ENCODE measurements at regions not wholly inside any gene's neighbourhood (a gene's known extent, or its start where the extent isn't known, plus 50 kb on each side); places are given as distances from the start of the nearest gene placed in this dataset.

DNA sequence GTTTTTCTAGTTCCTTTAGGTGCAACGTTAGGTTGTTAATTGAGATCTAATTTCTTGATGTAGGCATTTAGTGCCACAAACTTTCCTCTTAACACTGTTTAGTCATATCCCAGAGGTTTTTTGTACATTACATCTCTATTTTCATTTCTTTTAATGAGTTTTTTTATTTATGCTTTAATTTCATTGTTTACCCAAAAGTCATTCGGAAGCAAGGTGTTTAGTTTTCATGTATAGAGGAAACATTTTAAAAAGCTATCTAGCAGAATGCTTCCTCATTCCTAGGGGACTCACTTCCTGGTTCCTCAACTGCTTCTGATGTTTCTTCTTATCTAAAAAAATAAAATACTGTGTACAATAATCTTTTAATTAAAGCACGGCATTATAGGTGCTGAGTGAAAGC is 307.2 kb upstream of the CAMK1G start:
- Histone ChIP-seq H2AFZ (ENCODE audit: low read depth, low read length) (no peak overlapping the region), H3K4me2 (ENCODE audit: insufficient read depth, low read length) (no peak overlapping the region), H3K4me1 (ENCODE audit: insufficient read depth, low read length) (no peaks in the 10 kb centered on the region), H3K9me3 (ENCODE audit: insufficient read depth, low read length, severe bottlenecking) (no peaks in the 10 kb centered on the region), H3K27me3 (ENCODE audit: insufficient read depth, low read length, poor library complexity) (no peaks in the 10 kb centered on the region), H3K27ac (ENCODE audit: low read length) (no peak overlapping the region), H3K9ac (ENCODE audit: low read depth, low read length) (no peak overlapping the region), H4K20me1 (ENCODE audit: insufficient read depth, low read length) (no peaks in the 10 kb centered on the region), H3K36me3 (ENCODE audit: insufficient read depth, low read length) (no peaks in the 10 kb centered on the region), H3K4me3 (ENCODE audit: low read depth in 1 of 2, low read length in 2 of 2) (no peak overlapping the region), H3K79me2 (ENCODE audit: insufficient read depth, low read length) (no peaks in the 10 kb centered on the region)
- TF ChIP-seq, protein P1, sequence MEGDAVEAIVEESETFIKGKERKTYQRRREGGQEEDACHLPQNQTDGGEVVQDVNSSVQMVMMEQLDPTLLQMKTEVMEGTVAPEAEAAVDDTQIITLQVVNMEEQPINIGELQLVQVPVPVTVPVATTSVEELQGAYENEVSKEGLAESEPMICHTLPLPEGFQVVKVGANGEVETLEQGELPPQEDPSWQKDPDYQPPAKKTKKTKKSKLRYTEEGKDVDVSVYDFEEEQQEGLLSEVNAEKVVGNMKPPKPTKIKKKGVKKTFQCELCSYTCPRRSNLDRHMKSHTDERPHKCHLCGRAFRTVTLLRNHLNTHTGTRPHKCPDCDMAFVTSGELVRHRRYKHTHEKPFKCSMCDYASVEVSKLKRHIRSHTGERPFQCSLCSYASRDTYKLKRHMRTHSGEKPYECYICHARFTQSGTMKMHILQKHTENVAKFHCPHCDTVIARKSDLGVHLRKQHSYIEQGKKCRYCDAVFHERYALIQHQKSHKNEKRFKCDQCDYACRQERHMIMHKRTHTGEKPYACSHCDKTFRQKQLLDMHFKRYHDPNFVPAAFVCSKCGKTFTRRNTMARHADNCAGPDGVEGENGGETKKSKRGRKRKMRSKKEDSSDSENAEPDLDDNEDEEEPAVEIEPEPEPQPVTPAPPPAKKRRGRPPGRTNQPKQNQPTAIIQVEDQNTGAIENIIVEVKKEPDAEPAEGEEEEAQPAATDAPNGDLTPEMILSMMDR (IDR thresholded peaks at IDR 0.05; ENCODE audit: borderline replicate concordance, extremely low read depth, low read length, poor library complexity, severe bottlenecking) = no peak
- no peak for TF ChIP-seq EZH2 (IDR thresholded peaks at IDR 0.05; ENCODE audit: borderline replicate concordance, low read depth, low read length, severe bottlenecking)
- DNase-seq (no peak), ATAC-seq (ENCODE audit: insufficient read depth, low read depth) (no peak)

DNA sequence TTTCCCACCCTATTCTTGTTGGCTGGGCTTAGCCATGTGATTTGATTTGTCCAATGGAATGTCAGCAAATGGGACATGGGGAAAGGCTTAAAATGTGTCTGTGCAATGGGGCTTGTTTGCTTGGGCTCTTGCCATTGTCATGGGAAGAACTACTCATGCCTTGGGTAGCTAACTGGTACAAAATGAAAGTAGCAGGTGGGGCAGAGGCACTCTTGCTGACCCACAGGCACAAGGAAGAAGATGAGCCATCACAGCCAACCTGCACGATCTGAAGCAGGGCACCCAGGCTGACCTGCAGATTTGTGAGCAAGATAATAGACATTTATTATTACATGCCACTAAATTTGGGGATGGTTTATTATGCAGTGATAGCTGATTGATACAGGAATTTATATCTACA is 305.9 kb upstream of the CAMK1G start:
- DNase-seq (no peak), ATAC-seq (ENCODE audit: insufficient read depth, low read depth) (no peak)
- no peaks in the 10 kb centered on the region for H3K36me3 ChIP-seq (ENCODE audit: insufficient read depth, low read length)
- no peaks in the 10 kb centered on the region for H3K27me3 ChIP-seq (ENCODE audit: insufficient read depth, low read length, poor library complexity)
- no peaks in the 10 kb centered on the region for H3K79me2 ChIP-seq (ENCODE audit: insufficient read depth, low read length)
- TF ChIP-seq, protein P1 (IDR thresholded peaks at IDR 0.05; ENCODE audit: borderline replicate concordance, extremely low read depth, low read length, poor library complexity, severe bottlenecking) = no peak
- TF ChIP-seq EZH2 (IDR thresholded peaks at IDR 0.05; ENCODE audit: borderline replicate concordance, low read depth, low read length, severe bottlenecking) = no peak
- H3K4me1 ChIP-seq (ENCODE audit: insufficient read depth, low read length) = no peaks in the 10 kb centered on the region
- no peak overlapping the region for H2AFZ ChIP-seq (ENCODE audit: low read depth, low read length)
- no peak overlapping the region for H3K9ac ChIP-seq (ENCODE audit: low read depth, low read length)
- no peaks in the 10 kb centered on the region for H4K20me1 ChIP-seq (ENCODE audit: insufficient read depth, low read length)
- H3K27ac ChIP-seq (ENCODE audit: low read length) = no peak overlapping the region
- no peaks in the 10 kb centered on the region for H3K9me3 ChIP-seq (ENCODE audit: insufficient read depth, low read length, severe bottlenecking)
- H3K4me2 ChIP-seq (ENCODE audit: insufficient read depth, low read length) = no peak overlapping the region
- H3K4me3 ChIP-seq (ENCODE audit: low read depth in 1 of 2, low read length in 2 of 2) = no peak overlapping the region

DNA sequence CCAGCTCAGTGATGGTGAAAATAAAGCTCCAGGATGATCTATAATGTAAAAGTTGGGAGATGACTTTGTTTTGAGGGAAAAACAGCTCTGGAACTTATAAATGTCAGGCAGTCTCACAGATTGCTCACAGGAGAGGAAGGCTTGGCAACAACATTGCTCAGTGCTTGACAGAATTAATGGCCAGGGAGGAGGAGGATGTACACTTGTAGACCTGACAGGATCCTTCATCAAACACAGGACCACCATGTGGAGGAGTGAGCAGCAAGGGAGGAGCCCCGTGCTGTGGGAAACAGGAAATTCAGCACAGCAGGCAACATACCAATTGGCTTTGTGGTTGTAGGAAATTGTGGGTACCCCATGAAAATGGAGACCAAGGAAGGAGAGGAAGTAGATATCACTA is 291.8 kb upstream of the CAMK1G start:
- Histone ChIP-seq H3K4me2 (ENCODE audit: insufficient read depth, low read length) (no peak overlapping the region), H3K27ac (ENCODE audit: low read length) (no peak overlapping the region), H3K4me3 (ENCODE audit: low read depth in 1 of 2, low read length in 2 of 2) (no peak overlapping the region), H3K27me3 (ENCODE audit: insufficient read depth, low read length, poor library complexity) (no peaks in the 10 kb centered on the region), H4K20me1 (ENCODE audit: insufficient read depth, low read length) (no peaks in the 10 kb centered on the region), H3K9ac (ENCODE audit: low read depth, low read length) (no peak overlapping the region), H3K9me3 (ENCODE audit: insufficient read depth, low read length, severe bottlenecking) (no peaks in the 10 kb centered on the region), H3K4me1 (ENCODE audit: insufficient read depth, low read length) (peaks cover 11% of the 10 kb centered on the region), H3K36me3 (ENCODE audit: insufficient read depth, low read length) (no peaks in the 10 kb centered on the region), H3K79me2 (ENCODE audit: insufficient read depth, low read length) (no peaks in the 10 kb centered on the region), H2AFZ (ENCODE audit: low read depth, low read length) (no peak overlapping the region)
- peak; percentile 88 for ATAC-seq (ENCODE audit: insufficient read depth, low read depth)
- peak; percentile 50 for DNase-seq
- no peak for TF ChIP-seq EZH2 (IDR thresholded peaks at IDR 0.05; ENCODE audit: borderline replicate concordance, low read depth, low read length, severe bottlenecking)
- TF ChIP-seq, protein P1 (IDR thresholded peaks at IDR 0.05; ENCODE audit: borderline replicate concordance, extremely low read depth, low read length, poor library complexity, severe bottlenecking) = no peak

All from DND-41 (cell line).